Endothelial cell of umbilical vein (primary cell): ENCODE measurements at regions not wholly inside any gene's neighbourhood (a gene's known extent, or its start where the extent isn't known, plus 50 kb on each side); places are given as distances from the start of the nearest gene placed in this dataset.

Experiments
- BruUV-seq: library from RNA; stranded (reverse); fragments of 400-500 nt; replicated peaks from 2 replicates; lab custom pipeline; 2021; lab: Mats Ljungman, UMichigan
- CTCF ChIA-PET: fragments of 300-600, 350-600 bp; sonication (Branson Sonifier 250); formaldehyde crosslinking; loops from one replicate; lab custom pipeline; 2021; ENCODE audit warnings: antibody characterized with exemption, inconsistent platforms; lab: Charles Lee
- POLR2A ChIA-PET: fragments of 300-600, 350-600 bp; sonication (Branson Sonifier 250); formaldehyde crosslinking; loops from one replicate; lab custom pipeline; 2021; ENCODE audit warnings: antibody characterized with exemption, inconsistent platforms; lab: Charles Lee
- DNase-seq: peaks from one replicate; pipeline ENCODE4 v3.0.0-alpha.2; 2011; ENCODE audit warnings: low read depth, low spot score
- FAIRE-seq: peaks from 2 replicates; lab custom pipeline; 2011; peaks lifted over from hg19 to GRCh38; lab: Jason Lieb, UNC
- H2AFZ ChIP-seq: 2 replicates; pipeline ENCODE4 v1.6.0; 2012; ENCODE audit warnings: low read depth, low read length, control low read depth, inconsistent platforms
- H3K27ac ChIP-seq: 2 replicates; pipeline ENCODE4 v1.5.1; 2011; ENCODE audit warnings: low read depth, mild to moderate bottlenecking, control low read depth, low read length, moderate library complexity; ENCODE audit not compliant: insufficient read depth
- H3K27me3 ChIP-seq, 2 experiments: 2 replicates each; pipeline versions ENCODE4 v1.6.0 to v1.6.1; 2011; ENCODE audit warnings: low read length in 2 of 2, mixed read lengths in 1 of 2; ENCODE audit not compliant: control insufficient read depth in 2 of 2, insufficient read depth in 2 of 2
- H3K36me3 ChIP-seq, 2 experiments: 2 replicates in 1 of 2; 3 replicates in 1 of 2; pipeline ENCODE4 v1.5.1; 2011; ENCODE audit warnings: low read length in 2 of 2, mild to moderate bottlenecking in 1 of 2, moderate library complexity in 1 of 2; ENCODE audit not compliant: control insufficient read depth in 2 of 2, insufficient read depth in 2 of 2; ENCODE audit errors: extremely low read depth in 1 of 2
- H3K4me1 ChIP-seq: 3 replicates; pipeline ENCODE4 v1.5.1; 2011; ENCODE audit warnings: mild to moderate bottlenecking, low read length; ENCODE audit not compliant: control insufficient read depth, insufficient read depth; ENCODE audit errors: extremely low read depth
- H3K4me2 ChIP-seq: 2 replicates; pipeline ENCODE4 v1.6.1; 2011; ENCODE audit warnings: low read length, control low read depth, mixed read lengths; ENCODE audit not compliant: insufficient read depth
- H3K4me3 ChIP-seq, 3 experiments: fragments of 200-600 bp in 1 of 3; sonication (generic), shearing (Covaris generic) in 1 of 3; replicated peaks in 1 of 3; 2 replicates each; pipeline ENCODE4 v1.5.1; 2011 to 2016; ENCODE audit warnings: control low read depth in 3 of 3, low read length in 3 of 3, mild to moderate bottlenecking in 2 of 3, inconsistent platforms in 1 of 3, low read depth in 1 of 3, moderate library complexity in 1 of 3; ENCODE audit not compliant: insufficient read depth in 1 of 3
- H3K79me2 ChIP-seq: 2 replicates; pipeline ENCODE4 v1.6.0; 2012; ENCODE audit warnings: low read length, inconsistent platforms; ENCODE audit not compliant: control insufficient read depth, insufficient read depth
- H3K9ac ChIP-seq: replicated peaks from 2 replicates; pipeline ENCODE3; 2011; ENCODE audit warnings: low read length, control low read depth; ENCODE audit not compliant: insufficient read depth; ENCODE audit errors: extremely low read depth
- H3K9me1 ChIP-seq: replicated peaks from 3 replicates; pipeline ENCODE4 v1.6.0; 2011; ENCODE audit warnings: mild to moderate bottlenecking, low read length; ENCODE audit not compliant: control insufficient read depth, insufficient read depth; ENCODE audit errors: extremely low read depth
- H3K9me3 ChIP-seq: replicated peaks from 2 replicates; pipeline ENCODE4 v1.5.1; 2012; ENCODE audit warnings: low read length, inconsistent platforms; ENCODE audit not compliant: control insufficient read depth, insufficient read depth
- H4K20me1 ChIP-seq: replicated peaks from 2 replicates; pipeline ENCODE3; 2011; ENCODE audit warnings: mild to moderate bottlenecking, low read length; ENCODE audit not compliant: control insufficient read depth, insufficient read depth; ENCODE audit errors: extremely low read depth
- EZH2 ChIP-seq: IDR thresholded peaks from 2 replicates; pipeline ENCODE4 v1.6.1; 2012; ENCODE audit warnings: borderline replicate concordance, low read depth, mild to moderate bottlenecking, moderate library complexity, low read length, inconsistent platforms; ENCODE audit not compliant: severe bottlenecking
- FOS ChIP-seq: IDR thresholded peaks from 2 replicates; pipeline ENCODE4 v1.6.1; 2011; ENCODE audit warnings: mild to moderate bottlenecking, low read length, moderate library complexity, borderline replicate concordance; ENCODE audit not compliant: insufficient read depth
- GATA2 ChIP-seq: IDR thresholded peaks from 2 replicates; pipeline ENCODE4 v1.7.0; 2011; ENCODE audit warnings: low read depth, mild to moderate bottlenecking, moderate library complexity, mixed read lengths, low read length; ENCODE audit not compliant: insufficient read length, insufficient read depth
- JUN ChIP-seq: IDR thresholded peaks from 2 replicates; pipeline ENCODE4 v1.6.1; 2011; ENCODE audit warnings: borderline replicate concordance, low read depth; ENCODE audit not compliant: insufficient read length, insufficient read depth
- MYC ChIP-seq: IDR thresholded peaks from one replicate; pipeline ENCODE4 v1.6.1; 2011; ENCODE audit warnings: mild to moderate bottlenecking, low read depth, low read length
- POLR2A ChIP-seq: IDR thresholded peaks from 2 replicates; pipeline ENCODE4 v1.6.1; 2012; ENCODE audit warnings: low read depth, mild to moderate bottlenecking, control low read depth, low read length
- POLR2AphosphoS5 ChIP-seq: IDR thresholded peaks from 2 replicates; pipeline ENCODE4 v1.6.1; 2012; ENCODE audit warnings: low read depth, mild to moderate bottlenecking, control low read depth, low read length, moderate library complexity; ENCODE audit not compliant: insufficient read depth
- dilution Hi-C: fragments of 300-500 bp; cut with MboI; formaldehyde crosslinking; loops from one replicate; pipeline ENCODE4 v1.15.0; 2019; ENCODE audit warnings: low sequenced_read_pairs; ENCODE audit not compliant: extremely low pct_ligation_motif_present
- intact Hi-C: fragments of 100-400 bp; cut with micrococcal nuclease; formaldehyde crosslinking; loops from one replicate; pipeline ENCODE4 v1.10.0; 2022
- TF ChIP-seq, protein P1 (sequence below), 2 donors: IDR thresholded peaks; 1 replicate in 1 of 2; 2 replicates in 1 of 2; pipeline ENCODE4 v1.5.1; 2011; ENCODE audit warnings: low read length in 2 of 2, mild to moderate bottlenecking in 2 of 2, moderate library complexity in 2 of 2, control low read depth in 1 of 2, inconsistent platforms in 1 of 2, low read depth in 1 of 2; ENCODE audit not compliant: insufficient read depth in 1 of 2; ENCODE audit errors: extremely low read depth in 1 of 2

DNA sequence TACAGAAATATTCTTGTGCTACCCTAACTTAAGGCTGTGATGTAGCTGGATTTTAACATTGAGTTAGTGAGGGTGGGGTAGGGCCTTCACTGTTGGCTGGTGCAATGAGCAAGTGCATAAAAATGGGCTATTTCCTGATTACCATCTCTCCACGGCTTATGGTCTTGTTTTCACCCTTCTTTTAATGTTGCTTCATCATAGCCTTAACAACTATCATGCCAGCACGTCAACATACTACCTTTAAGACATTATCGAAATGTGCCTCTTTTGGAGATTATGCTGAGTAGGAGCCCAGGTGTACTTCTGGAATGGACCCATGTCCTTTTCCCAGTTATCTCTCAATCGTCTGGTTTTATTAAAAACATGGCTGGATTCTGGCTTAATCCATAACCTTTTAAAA, 350.9 kb upstream of the ACTBL2 start:
- no peaks in the 10 kb centered on the region for H3K9me1 ChIP-seq
- H3K27me3 ChIP-seq = no peaks in the 10 kb centered on the region
- CTCF ChIA-PET = interaction anchor here (0.7 to 1.2 kb wide), 4 partner anchors 8 to 54 kb away, joined by 3 to 5 read pairs (median 4); no protein-coding TSS in a partner anchor
- no peak overlapping the region for H3K27ac ChIP-seq
- no peaks in the 10 kb centered on the region for H3K36me3 ChIP-seq
- DNase-seq (no peak), FAIRE-seq (no peak)
- no peak overlapping the region for H3K9ac ChIP-seq
- dilution Hi-C loops (no loop called here), intact Hi-C loops (loop anchor here (1.0 kb wide), 1 partner anchor 8 kb away; no protein-coding TSS in a partner anchor)
- no peak overlapping the region for H2AFZ ChIP-seq
- TSS peak; percentile 20 for BruUV-seq
- POLR2A ChIA-PET = interaction anchor here (0.6 kb wide), 1 partner anchor 545 kb away, joined by 3 read pairs; no protein-coding TSS in a partner anchor
- no peaks in the 10 kb centered on the region for H3K79me2 ChIP-seq
- H3K4me2 ChIP-seq = no peak overlapping the region
- no peak for TF ChIP-seq JUN
- TF ChIP-seq EZH2 = no peak
- no peak for TF ChIP-seq GATA2
- TF ChIP-seq FOS = no peak
- H4K20me1 ChIP-seq = no peaks in the 10 kb centered on the region
- H3K4me1 ChIP-seq = peaks cover 32% of the 10 kb centered on the region
- no peak overlapping the region for H3K4me3 ChIP-seq
- no peaks in the 10 kb centered on the region for H3K9me3 ChIP-seq

DNA sequence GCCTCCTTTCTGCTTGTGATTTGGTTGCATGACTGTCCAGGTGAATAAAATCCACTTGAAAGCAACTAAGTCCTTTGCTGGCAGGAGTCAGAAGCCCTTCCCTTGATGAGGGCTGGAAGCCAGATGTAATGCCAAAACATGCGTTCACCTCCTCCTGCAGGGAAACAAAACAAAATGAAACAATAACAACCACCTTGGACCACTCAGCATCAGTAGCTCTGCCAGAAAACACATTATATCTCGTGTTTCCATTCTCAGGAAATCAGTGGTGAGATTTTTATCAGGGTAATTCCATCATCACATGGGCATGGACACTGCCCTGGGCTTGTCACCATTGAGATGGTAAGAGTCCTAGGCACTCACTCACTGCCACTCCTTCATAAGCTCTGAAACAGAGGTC, 350.3 kb upstream of the ACTBL2 start:
- peak; percentile 60 for FAIRE-seq
- Histone ChIP-seq H3K36me3 (no peaks in the 10 kb centered on the region), H3K79me2 (no peaks in the 10 kb centered on the region), H3K4me1 (peaks cover 28% of the 10 kb centered on the region), H3K27ac (peak overlapping the region; percentile 8), H3K9ac (no peak overlapping the region), H3K9me1 (no peaks in the 10 kb centered on the region), H3K27me3 (no peaks in the 10 kb centered on the region), H2AFZ (peak overlapping the region; percentile 64), H3K9me3 (no peaks in the 10 kb centered on the region), H3K4me2 (no peak overlapping the region), H4K20me1 (no peaks in the 10 kb centered on the region), H3K4me3 (no peak overlapping the region)
- ChIA-PET CTCF (interaction anchor here (0.7 to 1.2 kb wide), 4 partner anchors 9 to 54 kb away, joined by 3 to 5 read pairs (median 4); no protein-coding TSS in a partner anchor), POLR2A (interaction anchor here (0.6 kb wide), 1 partner anchor 546 kb away, joined by 3 read pairs; no protein-coding TSS in a partner anchor)
- DNase-seq = peak; percentile 87
- no TSS peak for BruUV-seq
- dilution Hi-C loops (no loop called here), intact Hi-C loops (loop anchor here (1.0 kb wide), 1 partner anchor 8 kb away; no protein-coding TSS in a partner anchor)
- TF ChIP-seq FOS (no peak), POLR2AphosphoS5 (no peak), MYC (no peak), GATA2 (peak; percentile 54), POLR2A (peak; percentile 18)
- TF ChIP-seq, protein P1, sequence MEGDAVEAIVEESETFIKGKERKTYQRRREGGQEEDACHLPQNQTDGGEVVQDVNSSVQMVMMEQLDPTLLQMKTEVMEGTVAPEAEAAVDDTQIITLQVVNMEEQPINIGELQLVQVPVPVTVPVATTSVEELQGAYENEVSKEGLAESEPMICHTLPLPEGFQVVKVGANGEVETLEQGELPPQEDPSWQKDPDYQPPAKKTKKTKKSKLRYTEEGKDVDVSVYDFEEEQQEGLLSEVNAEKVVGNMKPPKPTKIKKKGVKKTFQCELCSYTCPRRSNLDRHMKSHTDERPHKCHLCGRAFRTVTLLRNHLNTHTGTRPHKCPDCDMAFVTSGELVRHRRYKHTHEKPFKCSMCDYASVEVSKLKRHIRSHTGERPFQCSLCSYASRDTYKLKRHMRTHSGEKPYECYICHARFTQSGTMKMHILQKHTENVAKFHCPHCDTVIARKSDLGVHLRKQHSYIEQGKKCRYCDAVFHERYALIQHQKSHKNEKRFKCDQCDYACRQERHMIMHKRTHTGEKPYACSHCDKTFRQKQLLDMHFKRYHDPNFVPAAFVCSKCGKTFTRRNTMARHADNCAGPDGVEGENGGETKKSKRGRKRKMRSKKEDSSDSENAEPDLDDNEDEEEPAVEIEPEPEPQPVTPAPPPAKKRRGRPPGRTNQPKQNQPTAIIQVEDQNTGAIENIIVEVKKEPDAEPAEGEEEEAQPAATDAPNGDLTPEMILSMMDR (IDR thresholded peaks at IDR 0.05; ENCODE audit: extremely low read depth in 1 of 2, insufficient read depth in 1 of 2, low read depth in 1 of 2, low read length in 2 of 2) = no peak
